H1 (cell line): ENCODE measurements at regions not wholly inside any gene's neighbourhood (a gene's known extent, or its start where the extent isn't known, plus 50 kb on each side); places are given as distances from the start of the nearest gene placed in this dataset.
A peak's percentile ranks its signal among the peaks of the same experiment; 100 is the strongest.

Experiments
- CTCF ChIA-PET: fragments of 300-600 bp; sonication (Branson Sonifier 250); formaldehyde crosslinking; loops from one replicate; lab custom pipeline; 2021; ENCODE audit not compliant: partially characterized antibody; lab: Charles Lee
- POLR2A ChIA-PET: fragments of 300-600 bp; sonication (Branson Sonifier 250); formaldehyde crosslinking; loops from one replicate; lab custom pipeline; 2021; ENCODE audit warnings: inconsistent platforms; ENCODE audit not compliant: partially characterized antibody; lab: Charles Lee
- DNase-seq, 2 experiments: peaks; one replicate each; pipeline versions ENCODE4 v3.0.0 to v3.0.0-alpha.2; 2010 to 2022; ENCODE audit warnings: low spot score in 2 of 2, low read depth in 1 of 2, mixed read lengths in 1 of 2
- FAIRE-seq: peaks from 2 replicates; lab custom pipeline; 2011; peaks lifted over from hg19 to GRCh38; lab: Jason Lieb, UNC
- H2AFZ ChIP-seq: 2 replicates; pipeline ENCODE4 v1.8.1; 2012; ENCODE audit warnings: low read length, inconsistent platforms
- H2AK5ac ChIP-seq: 2 replicates; pipeline ENCODE4 v1.6.1; 2013; ENCODE audit warnings: low read depth, low read length
- H2BK120ac ChIP-seq: replicated peaks from 2 replicates; pipeline ENCODE3; 2013; ENCODE audit warnings: low read depth, low read length, inconsistent platforms
- H2BK12ac ChIP-seq: 2 replicates; pipeline ENCODE4 v1.6.1; 2013; ENCODE audit warnings: low read depth, low read length
- H2BK15ac ChIP-seq: 2 replicates; pipeline ENCODE4 v1.6.1; 2013; ENCODE audit warnings: low read length
- H2BK20ac ChIP-seq: 2 replicates; pipeline ENCODE4 v1.6.1; 2013; ENCODE audit warnings: low read length
- H2BK5ac ChIP-seq: 2 replicates; pipeline ENCODE4 v1.6.1; 2013; ENCODE audit warnings: low read depth, low read length
- H3K14ac ChIP-seq: 2 replicates; pipeline ENCODE4 v1.6.1; 2013; ENCODE audit warnings: inconsistent platforms; ENCODE audit not compliant: insufficient read length
- H3K18ac ChIP-seq: 2 replicates; pipeline ENCODE4 v1.6.1; 2013; ENCODE audit warnings: low read length; ENCODE audit errors: extremely low read depth
- H3K23ac ChIP-seq: 2 replicates; pipeline ENCODE4 v1.6.1; 2013; ENCODE audit warnings: inconsistent platforms; ENCODE audit not compliant: insufficient read length
- H3K23me2 ChIP-seq: 2 replicates; pipeline ENCODE4 v1.6.1; 2013; ENCODE audit warnings: low read depth, low read length
- H3K27ac ChIP-seq: 2 replicates; pipeline ENCODE4 v1.6.1; 2011; ENCODE audit warnings: low read depth, low read length, inconsistent platforms
- H3K27me3 ChIP-seq, 4 experiments: replicated peaks in 1 of 4; 1 replicate in 1 of 4; 2 replicates in 3 of 4; pipeline versions ENCODE4 v1.6.1 to v1.8.1; 2011 to 2013; ENCODE audit warnings: low read length in 3 of 4, mild to moderate bottlenecking in 3 of 4, inconsistent platforms in 2 of 4, mixed read lengths in 2 of 4, moderate library complexity in 1 of 4; ENCODE audit not compliant: control insufficient read depth in 3 of 4, insufficient read depth in 3 of 4; ENCODE audit errors: extremely low read depth in 1 of 4
- H3K36me3 ChIP-seq, 4 experiments: 2 replicates each; pipeline versions ENCODE4 v1.6.1 to v1.8.1; 2011 to 2013; ENCODE audit warnings: mild to moderate bottlenecking in 4 of 4, low read length in 3 of 4, moderate library complexity in 2 of 4, control low read depth in 1 of 4, inconsistent platforms in 1 of 4; ENCODE audit not compliant: insufficient read depth in 4 of 4, control insufficient read depth in 2 of 4
- H3K4ac ChIP-seq: replicated peaks from 2 replicates; pipeline ENCODE3; 2013; ENCODE audit warnings: low read length, low read depth, mixed read lengths, inconsistent platforms; ENCODE audit not compliant: insufficient read length
- H3K4me1 ChIP-seq, 4 experiments: replicated peaks in 1 of 4; 1 replicate in 1 of 4; 2 replicates in 3 of 4; pipeline versions ENCODE4 v1.6.1 to v1.8.1; 2011 to 2013; ENCODE audit warnings: low read length in 3 of 4, inconsistent platforms in 2 of 4, mixed read lengths in 1 of 4; ENCODE audit not compliant: insufficient read depth in 4 of 4, control insufficient read depth in 3 of 4
- H3K4me2 ChIP-seq, 2 experiments: 2 replicates each; pipeline versions ENCODE4 v1.6.1 to v1.8.1; 2011 to 2013; ENCODE audit warnings: low read depth in 2 of 2, low read length in 2 of 2, control low read depth in 1 of 2, inconsistent platforms in 1 of 2, mild to moderate bottlenecking in 1 of 2; ENCODE audit not compliant: insufficient read depth in 1 of 2
- H3K4me3 ChIP-seq, 4 experiments: fragments of 200-600, 300-600 bp in 1 of 4; sonication (generic), shearing (Covaris generic), sonication (Bioruptor Twin) in 1 of 4; 2 replicates each; pipeline versions ENCODE4 v1.5.1 to v1.8.1; 2011 to 2016; ENCODE audit warnings: low read length in 4 of 4, low read depth in 3 of 4, control low read depth in 2 of 4, inconsistent platforms in 2 of 4, mild to moderate bottlenecking in 2 of 4, mixed read lengths in 1 of 4, moderate library complexity in 1 of 4; ENCODE audit not compliant: insufficient read depth in 2 of 4; ENCODE audit errors: extremely low read depth in 1 of 4
- H3K56ac ChIP-seq: replicated peaks from 2 replicates; pipeline ENCODE3; 2013; ENCODE audit warnings: low read depth, mild to moderate bottlenecking, mixed read lengths, low read length, inconsistent platforms; ENCODE audit not compliant: insufficient read length
- H3K79me1 ChIP-seq: 2 replicates; pipeline ENCODE4 v1.6.1; 2013; ENCODE audit warnings: low read depth, low read length, control low read depth
- H3K79me2 ChIP-seq, 2 experiments: 2 replicates each; pipeline versions ENCODE4 v1.6.1 to v1.8.1; 2012 to 2013; ENCODE audit warnings: low read length in 2 of 2, mild to moderate bottlenecking in 2 of 2, inconsistent platforms in 1 of 2; ENCODE audit not compliant: insufficient read depth in 2 of 2, control insufficient read depth in 1 of 2
- H3K9ac ChIP-seq, 4 experiments: replicated peaks in 1 of 4; 1 replicate in 1 of 4; 2 replicates in 3 of 4; pipeline versions ENCODE4 v1.6.1 to v1.8.1; 2011 to 2013; ENCODE audit warnings: low read depth in 3 of 4, low read length in 3 of 4, control low read depth in 2 of 4, mild to moderate bottlenecking in 2 of 4, moderate library complexity in 2 of 4, inconsistent platforms in 1 of 4; ENCODE audit errors: extremely low read depth in 1 of 4
- H3K9me3 ChIP-seq, 2 experiments: 2 replicates each; pipeline versions ENCODE4 v1.6.1 to v1.8.1; 2012 to 2013; ENCODE audit warnings: mild to moderate bottlenecking in 2 of 2, moderate library complexity in 2 of 2, control low read depth in 1 of 2, inconsistent platforms in 1 of 2, low read depth in 1 of 2, low read length in 1 of 2, mixed read lengths in 1 of 2; ENCODE audit not compliant: insufficient read depth in 2 of 2
- H4K20me1 ChIP-seq, 2 experiments: replicated peaks in 1 of 2; 2 replicates each; pipeline versions ENCODE3 to v1.8.1; 2011 to 2013; ENCODE audit warnings: inconsistent platforms in 2 of 2, low read length in 2 of 2, mild to moderate bottlenecking in 1 of 2; ENCODE audit not compliant: insufficient read depth in 2 of 2, control insufficient read depth in 1 of 2
- H4K5ac ChIP-seq: 2 replicates; pipeline ENCODE4 v1.6.1; 2013; ENCODE audit warnings: low read length, low read depth, mixed read lengths, inconsistent platforms; ENCODE audit not compliant: insufficient read length
- H4K8ac ChIP-seq: 2 replicates; pipeline ENCODE4 v1.8.0; 2013; ENCODE audit warnings: mild to moderate bottlenecking, moderate library complexity, low read length, inconsistent platforms; ENCODE audit not compliant: insufficient read depth; ENCODE audit errors: extremely low read depth
- H4K91ac ChIP-seq: replicated peaks from 2 replicates; pipeline ENCODE3; 2013; ENCODE audit warnings: low read length, mixed read lengths, inconsistent platforms; ENCODE audit not compliant: insufficient read length
- BRCA1 ChIP-seq: IDR thresholded peaks from 2 replicates; pipeline ENCODE4 v1.6.1; 2012; ENCODE audit warnings: low read depth, low read length, improper control_type of control experiment
- CBX5 ChIP-seq: fragments of 300-800, 300-1000 bp; sonication (generic); IDR thresholded peaks from 2 replicates; pipeline ENCODE4 v1.7.1; 2016; ENCODE audit warnings: antibody characterized with exemption, low read length, low read depth
- EP300 ChIP-seq, 2 experiments: IDR thresholded peaks; 1 replicate in 1 of 2; 2 replicates in 1 of 2; pipeline ENCODE4 v1.6.1; 2011 to 2012; ENCODE audit warnings: low read depth in 2 of 2, low read length in 2 of 2, mild to moderate bottlenecking in 2 of 2, borderline replicate concordance in 1 of 2, inconsistent platforms in 1 of 2, moderate library complexity in 1 of 2
- GABPA ChIP-seq: IDR thresholded peaks from 2 replicates; pipeline ENCODE4 v1.6.1; 2011; ENCODE audit warnings: mild to moderate bottlenecking, low read length, moderate library complexity, borderline replicate concordance; ENCODE audit not compliant: insufficient read depth
- JUND ChIP-seq: IDR thresholded peaks from 2 replicates; pipeline ENCODE4 v1.6.1; 2011; ENCODE audit warnings: mild to moderate bottlenecking, improper control_type of control experiment, low read length
- NANOG ChIP-seq: IDR thresholded peaks from 2 replicates; pipeline ENCODE4 v1.6.1; 2011; ENCODE audit warnings: low read length, low read depth, mild to moderate bottlenecking, inconsistent platforms; ENCODE audit not compliant: insufficient read depth, poor library complexity, severe bottlenecking
- NRF1 ChIP-seq: IDR thresholded peaks from 2 replicates; pipeline ENCODE4 v1.6.1; 2011; ENCODE audit warnings: mild to moderate bottlenecking, low read depth, low read length, improper control_type of control experiment
- SIN3A ChIP-seq, 2 experiments: IDR thresholded peaks in 1 of 2; conservative IDR thresholded peaks in 1 of 2; 2 replicates each; pipeline ENCODE4 v1.6.1; 2011 to 2012; ENCODE audit warnings: low read length in 2 of 2, improper control_type of control experiment in 1 of 2, low read depth in 1 of 2, mild to moderate bottlenecking in 1 of 2
- SP1 ChIP-seq: IDR thresholded peaks from 2 replicates; pipeline ENCODE4 v1.6.1; 2011; ENCODE audit warnings: low read depth, low read length
- SUZ12 ChIP-seq: fragments of 200-600 bp; sonication (generic); IDR thresholded peaks from 2 replicates; pipeline ENCODE4 v1.6.1; 2012; ENCODE audit warnings: mild to moderate bottlenecking, inconsistent platforms, low read length, moderate library complexity, mixed read lengths
- WGBS, 2 experiments: shearing (Covaris generic) in 1 of 2; methylation state at CpG; one replicate each; pipeline versions ENCODE4 v1.1.6 to v1.1.7; 2013 to 2015; ENCODE audit warnings: low lambda C conversion rate in 2 of 2, mixed read lengths in 2 of 2, inconsistent platforms in 1 of 2, low coverage in 1 of 2, missing lambda C conversion rate in 1 of 2; ENCODE audit not compliant: insufficient replicate concordance in 2 of 2, insufficient coverage in 1 of 2, insufficient read length in 1 of 2; ENCODE audit errors: extremely low coverage in 1 of 2, missing lambda C conversion rate in 1 of 2; 5-methylcytosine and 5-hydroxymethylcytosine counted together
- TF ChIP-seq, protein P1 (sequence below): IDR thresholded peaks from 2 replicates; pipeline ENCODE4 v1.6.1; 2011; ENCODE audit warnings: low read length, improper control_type of control experiment
- TF ChIP-seq, protein P2 (sequence below): IDR thresholded peaks from 2 replicates; pipeline ENCODE4 v1.6.1; 2012; ENCODE audit warnings: inconsistent platforms

DNA sequence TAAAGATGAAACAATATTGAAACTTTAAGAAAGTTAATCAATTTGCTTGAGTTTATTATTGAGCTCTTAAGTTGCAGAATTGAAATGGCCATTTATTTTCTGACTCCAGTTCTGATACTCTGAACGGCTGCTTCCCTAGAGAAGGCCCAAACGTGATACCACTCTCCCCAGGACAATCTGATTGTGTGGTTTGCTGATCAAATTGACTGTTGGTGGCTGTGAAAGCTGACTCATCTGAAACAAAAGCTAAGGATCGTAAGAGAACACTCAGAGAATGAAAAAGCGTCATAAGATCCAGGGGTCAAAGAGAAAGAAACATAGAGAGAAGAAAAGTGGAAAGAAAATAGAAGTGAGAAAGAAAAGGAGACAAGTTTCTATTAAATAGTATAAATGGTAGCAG, 147.2 kb downstream of the IZUMO3 start:
- H3K9me3 ChIP-seq: 0 out of 4 replicates have a peak, but pooled peaks cover 0 to 4% of the 10 kb centered on the region in 2 experiments
- H2BK15ac ChIP-seq: no peak overlapping the region
- H3K9ac ChIP-seq: no peak overlapping the region
- no peak overlapping the region for H3K18ac ChIP-seq
- H3K23me2 ChIP-seq: no peaks in the 10 kb centered on the region
- H4K20me1 ChIP-seq: no peaks in the 10 kb centered on the region
- WGBS, 2 experiments: 79% methylated on average over 4 of the region's 4 CpGs; no CpG with 5 or more reads in 1 of the 2 experiments
- no peak overlapping the region for H3K4me2 ChIP-seq
- no peak for DNase-seq
- H3K23ac ChIP-seq: no peak overlapping the region
- no peak for FAIRE-seq
- no peak overlapping the region for H3K4ac ChIP-seq
- H4K5ac ChIP-seq: no peak overlapping the region
- H2AK5ac ChIP-seq: no peak overlapping the region
- ChIA-PET CTCF (interaction anchor here (0.6 kb wide), 1 partner anchor 451 kb away, joined by 3 read pairs; no protein-coding TSS in a partner anchor), POLR2A (no interaction called here)
- no peaks in the 10 kb centered on the region for H3K36me3 ChIP-seq
- no peak overlapping the region for H4K8ac ChIP-seq
- peak overlapping the region; percentile 3; the same call in 1 of the 2 replicates for H2AFZ ChIP-seq
- H3K56ac ChIP-seq: no peak overlapping the region
- H3K14ac ChIP-seq: no peak overlapping the region
- H2BK20ac ChIP-seq: no peak overlapping the region
- H2BK12ac ChIP-seq: no peak overlapping the region
- H2BK120ac ChIP-seq: no peak overlapping the region
- no peaks in the 10 kb centered on the region for H3K79me2 ChIP-seq
- H3K79me1 ChIP-seq: no peaks in the 10 kb centered on the region
- no peaks in the 10 kb centered on the region for H3K27me3 ChIP-seq
- no peaks in the 10 kb centered on the region for H3K4me1 ChIP-seq
- H3K27ac ChIP-seq: no peak overlapping the region
- H4K91ac ChIP-seq: no peak overlapping the region
- H3K4me3 ChIP-seq: no peak overlapping the region
- H2BK5ac ChIP-seq: no peak overlapping the region
- TF ChIP-seq SUZ12 (no peak), SP1 (no peak), JUND (no peak), EP300 (IDR thresholded peaks at IDR 0.05; ENCODE audit: borderline replicate concordance in 1 of 2, low read depth in 2 of 2, low read length in 2 of 2) (no peak), NRF1 (no peak), CBX5 (no peak), SIN3A (conservative IDR thresholded peaks at IDR 0.05 in 1 of 2, IDR thresholded peaks at IDR 0.05 in 1 of 2; ENCODE audit: low read depth in 1 of 2, low read length in 2 of 2) (no peak), BRCA1 (no peak), NANOG (no peak), GABPA (no peak)
- TF ChIP-seq, protein P1, sequence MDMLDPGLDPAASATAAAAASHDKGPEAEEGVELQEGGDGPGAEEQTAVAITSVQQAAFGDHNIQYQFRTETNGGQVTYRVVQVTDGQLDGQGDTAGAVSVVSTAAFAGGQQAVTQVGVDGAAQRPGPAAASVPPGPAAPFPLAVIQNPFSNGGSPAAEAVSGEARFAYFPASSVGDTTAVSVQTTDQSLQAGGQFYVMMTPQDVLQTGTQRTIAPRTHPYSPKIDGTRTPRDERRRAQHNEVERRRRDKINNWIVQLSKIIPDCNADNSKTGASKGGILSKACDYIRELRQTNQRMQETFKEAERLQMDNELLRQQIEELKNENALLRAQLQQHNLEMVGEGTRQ: no peak
- TF ChIP-seq, protein P2, sequence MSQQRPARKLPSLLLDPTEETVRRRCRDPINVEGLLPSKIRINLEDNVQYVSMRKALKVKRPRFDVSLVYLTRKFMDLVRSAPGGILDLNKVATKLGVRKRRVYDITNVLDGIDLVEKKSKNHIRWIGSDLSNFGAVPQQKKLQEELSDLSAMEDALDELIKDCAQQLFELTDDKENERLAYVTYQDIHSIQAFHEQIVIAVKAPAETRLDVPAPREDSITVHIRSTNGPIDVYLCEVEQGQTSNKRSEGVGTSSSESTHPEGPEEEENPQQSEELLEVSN: no peak
